Ishikawa (cell line): ENCODE measurements at regions not wholly inside any gene's neighbourhood (a gene's known extent, or its start where the extent isn't known, plus 50 kb on each side); places are given as distances from the start of the nearest gene placed in this dataset.

Experiments used
- CEBPB ChIP-seq: IDR thresholded peaks from 2 replicates; pipeline ENCODE4 v1.6.1; 2012
- EP300 ChIP-seq: IDR thresholded peaks from 2 replicates; pipeline ENCODE4 v1.6.1; 2012; ENCODE audit warnings: borderline replicate concordance
- MAX ChIP-seq: IDR thresholded peaks from 2 replicates; pipeline ENCODE4 v1.6.1; 2012
- NFIC ChIP-seq: IDR thresholded peaks from 2 replicates; pipeline ENCODE4 v1.6.1; 2012
- TAF1 ChIP-seq: IDR thresholded peaks from 2 replicates; pipeline ENCODE4 v1.6.1; 2012; ENCODE audit warnings: low read depth, mild to moderate bottlenecking
- YY1 ChIP-seq: IDR thresholded peaks from 2 replicates; pipeline ENCODE4 v1.6.1; 2012; ENCODE audit warnings: low read depth

DNA sequence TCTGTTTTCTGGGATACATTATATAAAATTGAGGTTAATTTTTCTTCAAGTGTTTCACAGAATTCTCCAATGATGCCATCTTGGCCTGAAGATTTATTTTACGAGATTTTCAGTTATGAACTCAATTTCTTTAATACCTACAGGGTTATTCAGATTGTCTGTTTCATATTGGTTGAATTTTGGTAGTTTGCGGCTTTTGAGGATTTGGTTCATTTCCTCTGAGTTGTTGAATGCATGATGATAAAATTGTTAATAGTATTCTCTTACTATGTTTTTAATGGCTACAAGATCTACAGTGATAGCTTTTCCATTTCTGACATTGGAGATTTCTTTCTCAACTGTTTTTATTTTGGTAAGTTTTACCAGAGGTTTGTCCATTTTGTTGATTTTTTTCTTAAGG lies 63.9 kb upstream of the PTPRG start:
- TF ChIP-seq TAF1: no peak
- no peak for TF ChIP-seq CEBPB
- TF ChIP-seq YY1: no peak
- no peak for TF ChIP-seq MAX
- no peak for TF ChIP-seq NFIC
- TF ChIP-seq EP300: no peak
